Endothelial cell of umbilical vein (primary cell): ENCODE measurements at regions not wholly inside any gene's neighbourhood (a gene's known extent, or its start where the extent isn't known, plus 50 kb on each side); places are given as distances from the start of the nearest gene placed in this dataset.

ENCODE experiments used
- BruUV-seq: library from RNA; stranded (reverse); fragments of 400-500 nt; replicated peaks from 2 replicates; lab custom pipeline; 2021; lab: Mats Ljungman, UMichigan
- CTCF ChIA-PET: fragments of 300-600, 350-600 bp; sonication (Branson Sonifier 250); formaldehyde crosslinking; loops from one replicate; lab custom pipeline; 2021; ENCODE audit warnings: antibody characterized with exemption, inconsistent platforms; lab: Charles Lee
- POLR2A ChIA-PET: fragments of 300-600, 350-600 bp; sonication (Branson Sonifier 250); formaldehyde crosslinking; loops from one replicate; lab custom pipeline; 2021; ENCODE audit warnings: antibody characterized with exemption, inconsistent platforms; lab: Charles Lee
- DNase-seq: peaks from one replicate; pipeline ENCODE4 v3.0.0-alpha.2; 2011; ENCODE audit warnings: low read depth, low spot score
- FAIRE-seq: peaks from 2 replicates; lab custom pipeline; 2011; peaks lifted over from hg19 to GRCh38; lab: Jason Lieb, UNC
- H2AFZ ChIP-seq: 2 replicates; pipeline ENCODE4 v1.6.0; 2012; ENCODE audit warnings: low read depth, low read length, control low read depth, inconsistent platforms
- H3K27ac ChIP-seq: 2 replicates; pipeline ENCODE4 v1.5.1; 2011; ENCODE audit warnings: low read depth, mild to moderate bottlenecking, control low read depth, low read length, moderate library complexity; ENCODE audit not compliant: insufficient read depth
- H3K27me3 ChIP-seq, 2 experiments: 2 replicates each; pipeline versions ENCODE4 v1.6.0 to v1.6.1; 2011; ENCODE audit warnings: low read length in 2 of 2, mixed read lengths in 1 of 2; ENCODE audit not compliant: control insufficient read depth in 2 of 2, insufficient read depth in 2 of 2
- H3K36me3 ChIP-seq, 2 experiments: 2 replicates in 1 of 2; 3 replicates in 1 of 2; pipeline ENCODE4 v1.5.1; 2011; ENCODE audit warnings: low read length in 2 of 2, mild to moderate bottlenecking in 1 of 2, moderate library complexity in 1 of 2; ENCODE audit not compliant: control insufficient read depth in 2 of 2, insufficient read depth in 2 of 2; ENCODE audit errors: extremely low read depth in 1 of 2
- H3K4me1 ChIP-seq: 3 replicates; pipeline ENCODE4 v1.5.1; 2011; ENCODE audit warnings: mild to moderate bottlenecking, low read length; ENCODE audit not compliant: control insufficient read depth, insufficient read depth; ENCODE audit errors: extremely low read depth
- H3K4me2 ChIP-seq: 2 replicates; pipeline ENCODE4 v1.6.1; 2011; ENCODE audit warnings: low read length, control low read depth, mixed read lengths; ENCODE audit not compliant: insufficient read depth
- H3K4me3 ChIP-seq, 3 experiments: fragments of 200-600 bp in 1 of 3; sonication (generic), shearing (Covaris generic) in 1 of 3; replicated peaks in 1 of 3; 2 replicates each; pipeline ENCODE4 v1.5.1; 2011 to 2016; ENCODE audit warnings: control low read depth in 3 of 3, low read length in 3 of 3, mild to moderate bottlenecking in 2 of 3, inconsistent platforms in 1 of 3, low read depth in 1 of 3, moderate library complexity in 1 of 3; ENCODE audit not compliant: insufficient read depth in 1 of 3
- H3K79me2 ChIP-seq: 2 replicates; pipeline ENCODE4 v1.6.0; 2012; ENCODE audit warnings: low read length, inconsistent platforms; ENCODE audit not compliant: control insufficient read depth, insufficient read depth
- H3K9ac ChIP-seq: replicated peaks from 2 replicates; pipeline ENCODE3; 2011; ENCODE audit warnings: low read length, control low read depth; ENCODE audit not compliant: insufficient read depth; ENCODE audit errors: extremely low read depth
- H3K9me1 ChIP-seq: replicated peaks from 3 replicates; pipeline ENCODE4 v1.6.0; 2011; ENCODE audit warnings: mild to moderate bottlenecking, low read length; ENCODE audit not compliant: control insufficient read depth, insufficient read depth; ENCODE audit errors: extremely low read depth
- H3K9me3 ChIP-seq: replicated peaks from 2 replicates; pipeline ENCODE4 v1.5.1; 2012; ENCODE audit warnings: low read length, inconsistent platforms; ENCODE audit not compliant: control insufficient read depth, insufficient read depth
- H4K20me1 ChIP-seq: replicated peaks from 2 replicates; pipeline ENCODE3; 2011; ENCODE audit warnings: mild to moderate bottlenecking, low read length; ENCODE audit not compliant: control insufficient read depth, insufficient read depth; ENCODE audit errors: extremely low read depth
- CTCF ChIP-seq, 2 donors: IDR thresholded peaks; 1 replicate in 1 of 2; 2 replicates in 1 of 2; pipeline ENCODE4 v1.5.1; 2011; ENCODE audit warnings: low read length in 2 of 2, mild to moderate bottlenecking in 2 of 2, moderate library complexity in 2 of 2, control low read depth in 1 of 2, inconsistent platforms in 1 of 2, low read depth in 1 of 2; ENCODE audit not compliant: insufficient read depth in 1 of 2; ENCODE audit errors: extremely low read depth in 1 of 2
- EZH2 ChIP-seq: IDR thresholded peaks from 2 replicates; pipeline ENCODE4 v1.6.1; 2012; ENCODE audit warnings: borderline replicate concordance, low read depth, mild to moderate bottlenecking, moderate library complexity, low read length, inconsistent platforms; ENCODE audit not compliant: severe bottlenecking
- FOS ChIP-seq: IDR thresholded peaks from 2 replicates; pipeline ENCODE4 v1.6.1; 2011; ENCODE audit warnings: mild to moderate bottlenecking, low read length, moderate library complexity, borderline replicate concordance; ENCODE audit not compliant: insufficient read depth
- GATA2 ChIP-seq: IDR thresholded peaks from 2 replicates; pipeline ENCODE4 v1.7.0; 2011; ENCODE audit warnings: low read depth, mild to moderate bottlenecking, moderate library complexity, mixed read lengths, low read length; ENCODE audit not compliant: insufficient read length, insufficient read depth
- JUN ChIP-seq: IDR thresholded peaks from 2 replicates; pipeline ENCODE4 v1.6.1; 2011; ENCODE audit warnings: borderline replicate concordance, low read depth; ENCODE audit not compliant: insufficient read length, insufficient read depth
- MAX ChIP-seq: IDR thresholded peaks from 2 replicates; pipeline ENCODE4 v1.6.1; 2011; ENCODE audit not compliant: insufficient read depth, insufficient read length
- MYC ChIP-seq: IDR thresholded peaks from one replicate; pipeline ENCODE4 v1.6.1; 2011; ENCODE audit warnings: mild to moderate bottlenecking, low read depth, low read length
- POLR2A ChIP-seq: IDR thresholded peaks from 2 replicates; pipeline ENCODE4 v1.6.1; 2012; ENCODE audit warnings: low read depth, mild to moderate bottlenecking, control low read depth, low read length
- POLR2AphosphoS5 ChIP-seq: IDR thresholded peaks from 2 replicates; pipeline ENCODE4 v1.6.1; 2012; ENCODE audit warnings: low read depth, mild to moderate bottlenecking, control low read depth, low read length, moderate library complexity; ENCODE audit not compliant: insufficient read depth
- dilution Hi-C: fragments of 300-500 bp; cut with MboI; formaldehyde crosslinking; loops from one replicate; pipeline ENCODE4 v1.15.0; 2019; ENCODE audit warnings: low sequenced_read_pairs; ENCODE audit not compliant: extremely low pct_ligation_motif_present
- intact Hi-C: fragments of 100-400 bp; cut with micrococcal nuclease; formaldehyde crosslinking; loops from one replicate; pipeline ENCODE4 v1.10.0; 2022

- CTCF ChIA-PET, result no interaction called here
- no peaks in the 10 kb centered on the region for H3K79me2 ChIP-seq
- dilution Hi-C loops, result no loop called here
- intact Hi-C loops, result no loop called here
- BruUV-seq, result no TSS peak
- no peaks in the 10 kb centered on the region for H3K9me3 ChIP-seq
- H4K20me1 ChIP-seq, result no peaks in the 10 kb centered on the region
- no peak for DNase-seq
- no peaks in the 10 kb centered on the region for H3K4me1 ChIP-seq
- POLR2A ChIA-PET, result no interaction called here
- no peak for FAIRE-seq
- H3K27ac ChIP-seq, result no peak overlapping the region
- H3K36me3 ChIP-seq, result no peaks in the 10 kb centered on the region
- TF ChIP-seq MAX (no peak), POLR2A (no peak), GATA2 (no peak), JUN (no peak), POLR2AphosphoS5 (no peak), CTCF (IDR thresholded peaks at IDR 0.05; ENCODE audit: extremely low read depth in 1 of 2, insufficient read depth in 1 of 2, low read depth in 1 of 2, low read length in 2 of 2) (no peak)
- no peaks in the 10 kb centered on the region for H3K9me1 ChIP-seq
- H3K27me3 ChIP-seq, result no peaks in the 10 kb centered on the region
- no peak overlapping the region for H3K4me2 ChIP-seq
- no peak overlapping the region for H3K9ac ChIP-seq
- H3K4me3 ChIP-seq, result no peak overlapping the region
- no peak overlapping the region for H2AFZ ChIP-seq
Measured at GRCh38 chr4:15349965-15350364, 77.9 kb upstream of the C1QTNF7 start.

GRCh38 chr4:15352524-15352923, 75.3 kb upstream of the C1QTNF7 start:
- no peaks in the 10 kb centered on the region for H4K20me1 ChIP-seq
- intact Hi-C loops (no loop called here), dilution Hi-C loops (no loop called here)
- H3K4me1 ChIP-seq, result no peaks in the 10 kb centered on the region
- BruUV-seq, result no TSS peak
- no peak for FAIRE-seq
- TF ChIP-seq EZH2 (no peak), MAX (no peak), GATA2 (no peak), POLR2A (no peak), MYC (no peak), CTCF (IDR thresholded peaks at IDR 0.05; ENCODE audit: extremely low read depth in 1 of 2, insufficient read depth in 1 of 2, low read depth in 1 of 2, low read length in 2 of 2) (no peak), JUN (no peak), POLR2AphosphoS5 (no peak), FOS (no peak)
- no peaks in the 10 kb centered on the region for H3K9me1 ChIP-seq
- no peaks in the 10 kb centered on the region for H3K79me2 ChIP-seq
- H3K9ac ChIP-seq, result no peak overlapping the region
- H3K9me3 ChIP-seq, result no peaks in the 10 kb centered on the region
- no peak overlapping the region for H2AFZ ChIP-seq
- POLR2A ChIA-PET, result no interaction called here
- no peak overlapping the region for H3K27ac ChIP-seq
- H3K4me3 ChIP-seq, result no peak overlapping the region
- DNase-seq, result no peak
- H3K4me2 ChIP-seq, result no peak overlapping the region
- CTCF ChIA-PET, result no interaction called here
- H3K36me3 ChIP-seq, result no peaks in the 10 kb centered on the region
- H3K27me3 ChIP-seq, result no peaks in the 10 kb centered on the region
